ENCODE measurements at regions not wholly inside any gene's neighbourhood (a gene's known extent, or its start where the extent isn't known, plus 50 kb on each side); places are given as distances from the start of the nearest gene placed in this dataset.

- Mint-ChIP-seq H3K4me1 (ENCODE audit: low read depth, unreplicated experiment) (peaks cover 33% of the 10 kb centered on the region), H3K4me3 (ENCODE audit: unreplicated experiment) (no peak overlapping the region), H3K9me3 (ENCODE audit: unreplicated experiment) (peaks cover 12% of the 10 kb centered on the region), H3K36me3 (ENCODE audit: low read depth, unreplicated experiment) (peaks cover 1% of the 10 kb centered on the region), H3K27ac (ENCODE audit: unreplicated experiment) (peak overlapping the region; percentile 37), H3K27me3 (ENCODE audit: low read depth, unreplicated experiment) (no peaks in the 10 kb centered on the region)
- Histone ChIP-seq H2AFZ (ENCODE audit: low read depth, low read length) (no peak overlapping the region), H3K4me2 (ENCODE audit: low read length) (no peak overlapping the region), H3K9me3 (ENCODE audit: insufficient read depth, low read depth, low read length) (peaks cover 9% of the 10 kb centered on the region), H3K4me1 (ENCODE audit: insufficient read depth, low read length) (peaks cover 17% of the 10 kb centered on the region), H3K36me3 (ENCODE audit: insufficient read depth, low read length) (no peaks in the 10 kb centered on the region), H3K27ac (ENCODE audit: low read depth, low read length) (no peak overlapping the region), H3K4me3 (ENCODE audit: insufficient read depth, low read depth, low read length) (no peak overlapping the region), H3K9ac (ENCODE audit: low read length) (no peak overlapping the region), H3K27me3 (ENCODE audit: insufficient read depth, low read length) (no peaks in the 10 kb centered on the region), H4K20me1 (ENCODE audit: insufficient read depth, low read length) (no peaks in the 10 kb centered on the region), H3K79me2 (ENCODE audit: insufficient read depth, low read length) (no peaks in the 10 kb centered on the region)
- FAIRE-seq (no peak), DNase-seq (ENCODE audit: low read depth) (peak; percentile 62)
- TF ChIP-seq EZH2 (IDR thresholded peaks at IDR 0.05; ENCODE audit: insufficient read depth, low read length) (no peak), CTCF (IDR thresholded peaks at IDR 0.05; ENCODE audit: insufficient read depth, low read depth, low read length) (no peak)
Measured at GRCh38 chr3:170709046-170709445, 123.2 kb upstream of the SLC7A14 start.

GRCh38 chr3:170707899-170708298 lies 122.0 kb upstream of the SLC7A14 start:
- H3K27ac Mint-ChIP-seq (ENCODE audit: unreplicated experiment), result no peak overlapping the region
- peaks cover 1% of the 10 kb centered on the region for H3K36me3 Mint-ChIP-seq (ENCODE audit: low read depth, unreplicated experiment)
- H3K36me3 ChIP-seq (ENCODE audit: insufficient read depth, low read length), result no peaks in the 10 kb centered on the region
- no peak overlapping the region for H3K9ac ChIP-seq (ENCODE audit: low read length)
- DNase-seq (ENCODE audit: low read depth) (no peak), FAIRE-seq (no peak)
- H4K20me1 ChIP-seq (ENCODE audit: insufficient read depth, low read length), result no peaks in the 10 kb centered on the region
- peaks cover 9% of the 10 kb centered on the region for H3K4me1 ChIP-seq (ENCODE audit: insufficient read depth, low read length)
- no peak overlapping the region for H3K4me3 Mint-ChIP-seq (ENCODE audit: unreplicated experiment)
- peaks cover 26% of the 10 kb centered on the region for H3K4me1 Mint-ChIP-seq (ENCODE audit: low read depth, unreplicated experiment)
- no peak overlapping the region for H3K4me3 ChIP-seq (ENCODE audit: insufficient read depth, low read depth, low read length)
- H3K4me2 ChIP-seq (ENCODE audit: low read length), result no peak overlapping the region
- no peaks in the 10 kb centered on the region for H3K79me2 ChIP-seq (ENCODE audit: insufficient read depth, low read length)
- H3K27me3 Mint-ChIP-seq (ENCODE audit: low read depth, unreplicated experiment), result no peaks in the 10 kb centered on the region
- TF ChIP-seq EZH2 (IDR thresholded peaks at IDR 0.05; ENCODE audit: insufficient read depth, low read length), result no peak
- TF ChIP-seq CTCF (IDR thresholded peaks at IDR 0.05; ENCODE audit: insufficient read depth, low read depth, low read length), result no peak
- H3K27ac ChIP-seq (ENCODE audit: low read depth, low read length), result no peak overlapping the region
- peaks cover 9% of the 10 kb centered on the region for H3K9me3 ChIP-seq (ENCODE audit: insufficient read depth, low read depth, low read length)
- H3K9me3 Mint-ChIP-seq (ENCODE audit: unreplicated experiment), result peaks cover 14% of the 10 kb centered on the region
- no peak overlapping the region for H2AFZ ChIP-seq (ENCODE audit: low read depth, low read length)
- no peaks in the 10 kb centered on the region for H3K27me3 ChIP-seq (ENCODE audit: insufficient read depth, low read length)

DNA sequence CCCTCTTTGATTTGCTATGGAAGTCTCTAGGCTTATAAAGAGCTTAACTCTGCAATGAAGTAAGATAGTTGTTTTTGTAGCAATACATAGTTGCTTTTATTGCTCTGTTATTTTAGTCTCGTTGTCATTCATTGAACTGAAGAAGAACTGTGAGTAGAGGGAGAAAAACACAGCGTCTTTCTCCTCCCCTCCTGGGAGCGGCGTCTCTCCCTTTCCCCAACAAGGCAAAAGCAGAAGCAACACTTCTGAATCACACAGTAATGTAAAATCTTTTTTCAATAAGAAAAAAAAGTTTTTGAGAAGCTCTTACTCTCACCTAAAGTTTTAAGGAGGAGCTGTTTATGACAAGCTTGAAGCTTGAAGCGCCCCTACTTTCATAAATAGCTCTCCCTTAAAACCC lies 119.3 kb upstream of the SLC7A14 start:
- Histone ChIP-seq H4K20me1 (ENCODE audit: insufficient read depth, low read length) (no peaks in the 10 kb centered on the region), H3K27ac (ENCODE audit: low read depth, low read length) (no peak overlapping the region), H3K27me3 (ENCODE audit: insufficient read depth, low read length) (no peaks in the 10 kb centered on the region), H3K4me1 (ENCODE audit: insufficient read depth, low read length) (peaks cover 8% of the 10 kb centered on the region), H3K9me3 (ENCODE audit: insufficient read depth, low read depth, low read length) (peaks cover 6% of the 10 kb centered on the region), H3K36me3 (ENCODE audit: insufficient read depth, low read length) (no peaks in the 10 kb centered on the region), H2AFZ (ENCODE audit: low read depth, low read length) (no peak overlapping the region), H3K79me2 (ENCODE audit: insufficient read depth, low read length) (no peaks in the 10 kb centered on the region), H3K9ac (ENCODE audit: low read length) (no peak overlapping the region), H3K4me2 (ENCODE audit: low read length) (no peak overlapping the region), H3K4me3 (ENCODE audit: insufficient read depth, low read depth, low read length) (no peak overlapping the region)
- peaks cover 1% of the 10 kb centered on the region for H3K36me3 Mint-ChIP-seq (ENCODE audit: low read depth, unreplicated experiment)
- no peak for DNase-seq (ENCODE audit: low read depth)
- no peaks in the 10 kb centered on the region for H3K27me3 Mint-ChIP-seq (ENCODE audit: low read depth, unreplicated experiment)
- TF ChIP-seq CTCF (IDR thresholded peaks at IDR 0.05; ENCODE audit: insufficient read depth, low read depth, low read length) (no peak), EZH2 (IDR thresholded peaks at IDR 0.05; ENCODE audit: insufficient read depth, low read length) (no peak)
- no peak overlapping the region for H3K27ac Mint-ChIP-seq (ENCODE audit: unreplicated experiment)
- peaks cover 24% of the 10 kb centered on the region for H3K4me1 Mint-ChIP-seq (ENCODE audit: low read depth, unreplicated experiment)
- H3K4me3 Mint-ChIP-seq (ENCODE audit: unreplicated experiment), result no peak overlapping the region
- peaks cover 8% of the 10 kb centered on the region for H3K9me3 Mint-ChIP-seq (ENCODE audit: unreplicated experiment)
- FAIRE-seq, result no peak
